Skin epidermis (tissue), 12 donors: ENCODE measurements at regions not wholly inside any gene's neighbourhood (a gene's known extent, or its start where the extent isn't known, plus 50 kb on each side); places are given as distances from the start of the nearest gene placed in this dataset.

Experiments
- H3K27ac ChIP-seq, 21 experiments: fragments of 200-600 bp; sonication (generic) in 11 of 21; one replicate each; pipeline ENCODE4 v1.5.0; 2020; ENCODE audit warnings: mild to moderate bottlenecking in 3 of 21, inconsistent platforms in 2 of 21, moderate library complexity in 2 of 21
- H3K4me3 ChIP-seq, 7 experiments: fragments of 200-600 bp; sonication (generic) in 2 of 7; one replicate each; pipeline ENCODE4 v1.5.0; 2020; ENCODE audit warnings: inconsistent platforms in 2 of 7, mild to moderate bottlenecking in 2 of 7, moderate library complexity in 1 of 7

DNA sequence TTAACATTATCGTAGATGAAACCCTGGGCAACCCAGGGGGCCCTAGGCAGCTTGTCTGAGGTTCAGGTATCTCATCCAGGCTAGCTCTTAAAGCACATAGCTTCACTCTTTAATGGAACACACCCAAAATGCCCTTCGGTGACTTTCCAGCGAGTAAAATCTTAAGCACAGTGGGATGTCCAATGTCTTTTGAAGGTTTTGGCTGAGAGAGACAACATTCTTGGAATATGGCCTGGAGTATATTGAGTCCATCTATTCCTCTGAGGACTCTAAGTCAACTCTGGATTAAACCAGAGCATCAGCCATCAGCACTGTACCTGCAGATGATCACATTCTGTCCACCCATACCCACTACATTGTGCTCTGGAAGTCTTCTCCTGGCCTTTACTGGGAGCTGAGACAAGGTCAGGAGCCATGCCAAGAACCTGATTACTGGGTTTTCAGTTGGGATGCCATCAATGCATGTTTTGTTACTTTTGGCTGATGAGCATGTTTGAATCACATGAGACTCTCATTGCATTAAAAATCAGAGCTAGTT is 63.4 kb upstream of the CDH11 start:
- Histone ChIP-seq H3K27ac (no peak overlapping the region), H3K4me3 (no peak overlapping the region)

DNA sequence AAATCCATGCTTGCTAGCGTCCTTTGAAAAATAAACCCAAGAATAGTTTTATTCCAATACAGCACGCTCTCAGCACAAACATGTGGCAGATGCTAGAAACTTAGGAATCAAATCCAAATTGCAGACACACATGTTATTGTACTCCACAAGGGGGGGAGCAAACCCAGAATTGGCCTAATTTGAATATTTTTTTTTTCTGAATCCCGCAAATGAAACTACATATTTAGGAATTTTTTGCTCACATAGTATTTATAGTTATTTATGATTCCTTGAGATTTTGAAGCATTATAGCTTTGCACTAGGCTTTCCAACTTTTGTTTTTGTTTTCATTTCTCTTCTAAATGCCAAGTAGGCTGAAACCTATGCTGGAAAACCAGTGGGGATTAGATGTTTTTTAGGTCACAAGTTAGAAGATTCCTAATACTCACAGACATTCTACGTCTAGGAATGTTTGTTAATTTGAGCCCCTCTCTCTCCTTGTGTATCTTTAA is 59.3 kb upstream of the CDH11 start:
- peak overlapping the region in 1 of 21 experiments; percentile 4 for H3K27ac ChIP-seq
- no peak overlapping the region for H3K4me3 ChIP-seq

DNA sequence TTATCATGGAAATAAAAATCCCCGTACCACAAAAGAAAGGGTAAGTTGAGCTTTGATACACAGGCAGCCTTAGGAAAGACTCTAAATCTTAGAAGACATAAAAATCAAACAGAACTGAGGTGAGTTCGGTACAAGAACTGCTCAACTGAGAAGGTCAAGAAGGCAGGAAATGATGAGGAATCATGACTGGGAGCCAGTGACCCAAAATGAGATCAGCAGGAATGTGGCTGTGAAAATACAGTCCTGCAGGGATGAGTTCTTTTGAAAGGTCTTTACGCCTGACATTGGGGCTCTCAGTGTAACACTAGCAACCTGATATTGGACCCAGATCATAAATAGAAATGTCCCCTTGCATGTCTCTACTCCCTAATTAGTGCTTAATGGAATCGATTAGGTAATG is 56.3 kb upstream of the CDH11 start:
- Histone ChIP-seq H3K4me3 (no peak overlapping the region), H3K27ac (no peak overlapping the region)

DNA sequence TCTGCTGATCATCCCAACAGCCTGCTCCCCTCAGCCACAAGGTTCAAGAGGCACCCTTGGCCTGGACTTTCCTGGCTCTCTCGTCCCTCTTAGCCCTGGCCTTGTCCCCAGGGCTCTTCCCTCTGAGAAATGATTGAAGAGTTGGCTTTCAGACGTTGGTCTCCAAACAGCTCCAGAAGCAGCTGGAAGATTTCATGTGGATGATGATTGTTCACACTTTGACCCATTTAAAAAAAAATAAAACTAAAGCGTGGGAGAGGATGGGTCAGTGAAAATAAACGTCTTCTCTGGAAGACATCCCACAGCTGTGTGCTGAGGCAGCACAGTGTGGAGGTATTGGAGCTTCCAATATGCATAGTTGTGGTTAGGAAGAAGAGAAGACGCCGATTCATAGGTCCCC is 54.7 kb upstream of the CDH11 start:
- no peak overlapping the region for H3K4me3 ChIP-seq
- H3K27ac ChIP-seq = peak overlapping the region in 1 of 21 experiments; percentile 18

- no peak overlapping the region for H3K27ac ChIP-seq
- H3K4me3 ChIP-seq = no peak overlapping the region
These were observed 50.5 kb upstream of the CDH11 start for GRCh38 chr16:65172356-65172755.
